Right forelimb (tissue), 1 donor: ENCODE measurements at regions not wholly inside any gene's neighbourhood (a gene's known extent, or its start where the extent isn't known, plus 50 kb on each side); places are given as distances from the start of the nearest gene placed in this dataset.
"Not testable (repeated sequence)": the region's sequence is repeated elsewhere in the genome, so short reads cannot be mapped to it uniquely, and the experiment has no call there.

ENCODE experiments used
- DNase-seq: peaks from one replicate; pipeline ENCODE4 v3.0.0-alpha.2; 2018

- DNase-seq, result no peak
Measured at GRCh38 chr3:17861476-17861875, 119.0 kb upstream of the TBC1D5 start.

- not testable (repeated sequence) for DNase-seq
Measured at GRCh38 chr3:17860840-17861471, 118.5 kb upstream of the TBC1D5 start.

- no peak for DNase-seq
Measured at GRCh38 chr3:17852217-17852616, 109.8 kb upstream of the TBC1D5 start.

GRCh38 chr3:17850448-17850847 lies 108.0 kb upstream of the TBC1D5 start:
- no peak for DNase-seq

- DNase-seq, result no peak
Measured at GRCh38 chr3:17848102-17848501, 105.7 kb upstream of the TBC1D5 start.

- DNase-seq, result no peak
Measured at GRCh38 chr3:17847156-17847555, 104.7 kb upstream of the TBC1D5 start.

GRCh38 chr3:17846466-17846865 lies 104.0 kb upstream of the TBC1D5 start:
- DNase-seq, result no peak

GRCh38 chr3:17845026-17845812 lies 102.8 kb upstream of the TBC1D5 start:
- no peak for DNase-seq

- no peak for DNase-seq
Measured at GRCh38 chr3:17844236-17844635, 101.8 kb upstream of the TBC1D5 start.

- peak; percentile 89 for DNase-seq
Measured at GRCh38 chr3:17841190-17841828, 98.9 kb upstream of the TBC1D5 start.

GRCh38 chr3:17840651-17841050 lies 98.2 kb upstream of the TBC1D5 start:
- DNase-seq, result no peak

- DNase-seq, result no peak
Measured at GRCh38 chr3:17840126-17840525, 97.7 kb upstream of the TBC1D5 start.

GRCh38 chr3:17836919-17837318 lies 94.5 kb upstream of the TBC1D5 start:
- no peak for DNase-seq

GRCh38 chr3:17836092-17836491 lies 93.7 kb upstream of the TBC1D5 start:
- DNase-seq, result no peak

GRCh38 chr3:17833786-17834559 lies 91.5 kb upstream of the TBC1D5 start:
- no peak for DNase-seq

- no peak for DNase-seq
Measured at GRCh38 chr3:17832016-17832415, 89.6 kb upstream of the TBC1D5 start.

GRCh38 chr3:17831366-17831765 lies 88.9 kb upstream of the TBC1D5 start:
- DNase-seq, result no peak

- no peak for DNase-seq
Measured at GRCh38 chr3:17830788-17831187, 88.4 kb upstream of the TBC1D5 start.

- no peak for DNase-seq
Measured at GRCh38 chr3:17828388-17828787, 86.0 kb upstream of the TBC1D5 start.

GRCh38 chr3:17825298-17825697 lies 82.9 kb upstream of the TBC1D5 start:
- no peak for DNase-seq

- DNase-seq, result no peak
Measured at GRCh38 chr3:17823816-17824215, 81.4 kb upstream of the TBC1D5 start.

GRCh38 chr3:17823036-17823435 lies 80.6 kb upstream of the TBC1D5 start:
- no peak for DNase-seq

GRCh38 chr3:17820704-17821103 lies 78.3 kb upstream of the TBC1D5 start:
- no peak for DNase-seq
